ENCODE measurements at regions not wholly inside any gene's neighbourhood (a gene's known extent, or its start where the extent isn't known, plus 50 kb on each side); places are given as distances from the start of the nearest gene placed in this dataset.

DNA sequence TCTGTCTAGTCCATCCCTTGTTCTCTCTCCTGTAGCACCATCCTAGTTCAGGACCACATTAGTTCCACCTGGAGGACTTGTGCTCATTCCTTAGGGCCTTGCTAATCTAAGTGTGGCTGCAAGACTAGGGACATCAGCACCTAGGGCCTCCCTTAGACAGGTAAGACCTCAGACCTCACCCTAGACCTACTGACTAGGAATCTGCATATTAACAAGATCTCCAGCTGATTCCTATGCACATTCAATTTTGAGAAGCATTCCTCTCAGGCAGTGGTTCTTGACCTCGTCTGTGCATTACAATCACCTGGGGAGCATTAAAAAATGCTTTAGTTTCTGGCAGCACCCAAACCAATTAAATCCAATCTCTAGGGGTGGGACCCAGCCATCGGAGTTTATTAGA, 238.4 kb upstream of the RGMA start:
- H3K4me3 ChIP-seq (ENCODE audit: low read depth, poor library complexity, severe bottlenecking), result no peak overlapping the region
- no peak for DNase-seq (ENCODE audit: low spot score in 2 of 2)
- intact Hi-C loops (cut with DNase I; ENCODE audit: low total_unique reads), result no loop called here
- no peak for TF ChIP-seq POLR2A (IDR thresholded peaks at IDR 0.05)
- TF ChIP-seq, protein P1, sequence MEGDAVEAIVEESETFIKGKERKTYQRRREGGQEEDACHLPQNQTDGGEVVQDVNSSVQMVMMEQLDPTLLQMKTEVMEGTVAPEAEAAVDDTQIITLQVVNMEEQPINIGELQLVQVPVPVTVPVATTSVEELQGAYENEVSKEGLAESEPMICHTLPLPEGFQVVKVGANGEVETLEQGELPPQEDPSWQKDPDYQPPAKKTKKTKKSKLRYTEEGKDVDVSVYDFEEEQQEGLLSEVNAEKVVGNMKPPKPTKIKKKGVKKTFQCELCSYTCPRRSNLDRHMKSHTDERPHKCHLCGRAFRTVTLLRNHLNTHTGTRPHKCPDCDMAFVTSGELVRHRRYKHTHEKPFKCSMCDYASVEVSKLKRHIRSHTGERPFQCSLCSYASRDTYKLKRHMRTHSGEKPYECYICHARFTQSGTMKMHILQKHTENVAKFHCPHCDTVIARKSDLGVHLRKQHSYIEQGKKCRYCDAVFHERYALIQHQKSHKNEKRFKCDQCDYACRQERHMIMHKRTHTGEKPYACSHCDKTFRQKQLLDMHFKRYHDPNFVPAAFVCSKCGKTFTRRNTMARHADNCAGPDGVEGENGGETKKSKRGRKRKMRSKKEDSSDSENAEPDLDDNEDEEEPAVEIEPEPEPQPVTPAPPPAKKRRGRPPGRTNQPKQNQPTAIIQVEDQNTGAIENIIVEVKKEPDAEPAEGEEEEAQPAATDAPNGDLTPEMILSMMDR (IDR thresholded peaks at IDR 0.05), result no peak
- WGBS, 2 donors, result 58 to 63% methylated on average over 2 of the region's 2 CpGs

DNA sequence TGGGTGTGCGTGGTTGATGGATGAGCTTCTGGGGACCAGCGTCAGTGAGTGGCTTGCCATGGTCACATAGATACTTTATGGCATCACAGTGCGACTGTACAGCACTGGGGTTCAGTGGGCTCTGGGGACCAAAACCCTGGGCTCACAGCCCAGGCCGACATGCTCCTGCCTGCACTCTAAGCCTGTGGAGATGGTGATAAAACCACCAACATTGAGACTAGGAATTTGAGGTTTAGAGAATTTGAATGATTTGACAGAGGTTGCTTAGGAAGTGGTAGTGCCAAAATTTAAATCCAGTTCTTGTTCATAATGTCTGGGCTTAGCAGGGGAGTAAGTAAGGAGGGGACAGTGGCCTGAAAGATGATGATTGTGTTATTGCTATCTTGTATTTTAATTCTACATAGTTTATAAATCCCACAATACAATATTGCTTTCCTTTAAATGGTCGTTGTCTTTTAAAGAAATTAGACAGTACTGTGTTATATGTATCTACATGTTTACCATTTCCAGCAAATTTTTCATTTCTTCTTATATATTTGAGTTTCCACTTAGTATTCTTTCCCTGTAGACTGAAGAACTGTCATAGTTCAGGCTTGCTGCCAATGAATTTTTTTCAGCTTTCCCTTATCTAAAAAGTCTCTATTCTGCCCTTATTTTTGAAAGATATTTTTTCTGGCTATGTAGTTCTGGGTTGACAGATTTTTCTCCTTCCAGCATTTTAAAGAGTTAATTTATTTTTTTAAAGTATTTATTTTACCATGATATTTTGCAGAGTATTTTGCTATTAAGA, 235.4 kb upstream of the RGMA start:
- intact Hi-C loops (cut with DNase I; ENCODE audit: low total_unique reads), result no loop called here
- 62 to 69% methylated on average over 5 of the region's 5 CpGs for WGBS, 2 donors
- H3K4me3 ChIP-seq (ENCODE audit: low read depth, poor library complexity, severe bottlenecking), result no peak overlapping the region
- TF ChIP-seq POLR2A (IDR thresholded peaks at IDR 0.05), result no peak
- TF ChIP-seq, protein P1 (IDR thresholded peaks at IDR 0.05), result no peak
- DNase-seq (ENCODE audit: low spot score in 2 of 2), result no peak

DNA sequence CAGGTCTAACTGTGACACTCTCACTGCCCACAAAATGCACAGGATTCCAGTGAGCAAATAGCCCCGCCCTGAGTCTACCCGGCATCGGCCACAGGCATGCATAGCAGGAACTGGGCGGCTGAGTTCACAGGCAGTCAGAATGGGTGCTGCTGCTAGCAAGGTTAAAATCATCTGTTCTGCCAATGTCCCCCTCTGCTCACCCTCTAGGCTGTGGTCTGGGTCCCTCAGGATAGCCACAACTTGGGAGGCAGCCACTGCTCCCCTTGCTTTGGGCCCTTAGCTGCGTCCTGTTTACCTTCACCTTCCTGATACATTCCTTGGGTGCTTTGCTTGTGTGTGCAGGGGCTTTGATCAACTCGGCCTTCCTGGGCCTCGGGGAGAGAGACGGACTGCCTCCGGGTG, 232.9 kb upstream of the RGMA start:
- WGBS, 2 donors, result 61 to 73% methylated on average over 8 to 9 of the region's 9 CpGs
- no peak for TF ChIP-seq POLR2A (IDR thresholded peaks at IDR 0.05)
- TF ChIP-seq, protein P1 (IDR thresholded peaks at IDR 0.05), result no peak
- DNase-seq (ENCODE audit: low spot score in 2 of 2), result peak in 1 of 2 donors; percentile 79
- intact Hi-C loops (cut with DNase I; ENCODE audit: low total_unique reads), result no loop called here
- no peak overlapping the region for H3K4me3 ChIP-seq (ENCODE audit: low read depth, poor library complexity, severe bottlenecking)

DNA sequence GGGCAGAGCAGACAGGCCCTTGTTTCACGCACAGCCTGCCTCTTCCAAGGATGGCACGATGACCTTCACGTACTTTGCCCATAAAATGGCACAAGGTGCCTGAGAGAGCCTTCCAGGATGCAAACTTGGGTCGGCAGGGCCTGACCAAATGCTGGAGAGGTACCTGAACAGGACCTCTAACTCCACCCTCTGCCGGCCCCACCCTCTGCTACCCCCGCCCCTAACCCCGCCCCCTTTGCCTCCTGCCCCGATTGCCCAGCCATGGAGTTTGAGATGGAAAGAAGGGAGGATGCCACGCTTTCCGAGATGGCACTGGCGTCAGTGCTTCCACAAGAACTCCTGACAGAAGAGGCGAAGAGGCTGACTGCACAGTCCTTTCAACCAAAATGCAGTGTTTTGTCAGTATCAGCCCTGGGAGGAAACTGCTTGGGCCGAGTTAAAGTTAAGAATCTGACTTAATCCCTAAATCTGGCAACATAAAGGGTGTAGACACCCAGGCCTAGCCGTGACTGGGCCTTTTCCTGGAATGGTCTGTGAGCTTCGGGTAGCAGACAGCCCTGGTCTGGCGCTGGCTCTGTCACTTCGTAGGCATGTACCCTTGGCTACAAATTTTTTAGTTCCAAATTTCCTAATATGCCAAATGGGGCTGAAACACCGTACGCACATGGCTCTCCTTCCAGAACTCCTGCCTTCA, 230.3 kb upstream of the RGMA start:
- no peak overlapping the region for H3K4me3 ChIP-seq (ENCODE audit: low read depth, poor library complexity, severe bottlenecking)
- no peak for TF ChIP-seq POLR2A (IDR thresholded peaks at IDR 0.05)
- TF ChIP-seq, protein P1 (IDR thresholded peaks at IDR 0.05), result no peak
- intact Hi-C loops (cut with DNase I; ENCODE audit: low total_unique reads), result no loop called here
- DNase-seq (ENCODE audit: low spot score in 2 of 2), result peak in 1 of 2 donors; percentile 68
- WGBS, 2 donors, result 86 to 89% methylated on average over 19 of the region's 19 CpGs

DNA sequence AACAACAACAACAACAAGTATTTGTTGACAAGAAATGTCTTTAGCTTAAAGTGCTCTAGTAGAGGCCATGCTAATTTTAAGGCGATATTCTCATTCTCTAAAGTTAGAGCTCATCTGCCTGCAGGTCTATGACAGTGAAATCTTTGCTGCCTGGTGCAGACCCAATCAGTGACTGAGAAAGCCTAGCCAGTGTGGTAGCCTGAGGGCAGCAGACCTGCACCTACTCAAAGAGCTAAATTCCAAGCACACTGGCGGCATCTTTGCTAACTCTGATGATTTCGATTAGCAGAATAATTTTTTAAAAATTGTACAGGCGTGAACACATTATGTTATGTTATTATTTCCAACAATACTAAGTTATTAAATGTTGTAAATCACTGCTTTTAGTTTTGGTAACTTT, 228.8 kb upstream of the RGMA start:
- intact Hi-C loops (cut with DNase I; ENCODE audit: low total_unique reads), result no loop called here
- TF ChIP-seq POLR2A (IDR thresholded peaks at IDR 0.05), result no peak
- TF ChIP-seq, protein P1 (IDR thresholded peaks at IDR 0.05), result no peak
- peak in 1 of 2 donors; percentile 21 for DNase-seq (ENCODE audit: low spot score in 2 of 2)
- 83 to 91% methylated on average over 4 of the region's 4 CpGs for WGBS, 2 donors
- H3K4me3 ChIP-seq (ENCODE audit: low read depth, poor library complexity, severe bottlenecking), result no peak overlapping the region
